Uterus (tissue), 3 donors: ENCODE measurements at regions not wholly inside any gene's neighbourhood (a gene's known extent, or its start where the extent isn't known, plus 50 kb on each side); places are given as distances from the start of the nearest gene placed in this dataset.

ENCODE experiments used
- DNase-seq, 2 donors: peaks; one replicate each; pipeline ENCODE4 v3.0.0-alpha.2; 2019 to 2020
- H3K27ac ChIP-seq, 2 donors: fragments of 200-600 bp; sonication (generic); 1 replicate in 1 of 2; 2 replicates in 1 of 2; pipeline ENCODE4 v1.5.1; 2016 to 2018
- H3K27me3 ChIP-seq, 2 donors: fragments of 200-600 bp; sonication (generic); one replicate each; pipeline ENCODE4 v1.5.1; 2018 to 2019; ENCODE audit warnings: control low read depth in 1 of 2
- H3K36me3 ChIP-seq, 2 donors: fragments of 200-600 bp; sonication (generic); one replicate each; pipeline ENCODE4 v1.5.1; 2019; ENCODE audit warnings: control low read depth in 1 of 2
- H3K4me1 ChIP-seq, 2 donors: fragments of 200-600 bp; sonication (generic); one replicate each; pipeline ENCODE4 v1.5.1; 2018 to 2019; ENCODE audit warnings: control low read depth in 1 of 2
- H3K4me3 ChIP-seq, 2 donors: fragments of 200-600 bp; sonication (generic); 1 replicate in 1 of 2; 2 replicates in 1 of 2; pipeline ENCODE4 v1.5.1; 2018 to 2019; ENCODE audit warnings: mild to moderate bottlenecking in 1 of 2
- H3K9me3 ChIP-seq, 2 donors: fragments of 200-600 bp; sonication (generic); one replicate each; pipeline ENCODE4 v1.5.1; 2019; ENCODE audit warnings: control low read depth in 1 of 2
- CTCF ChIP-seq, 4 experiments: fragments of 200-600 bp in 2 of 4; fragments of 450-650 bp in 2 of 4; sonication (generic) in 2 of 4; IDR thresholded peaks; one replicate each; pipeline ENCODE4 v1.5.1; 2016 to 2019; ENCODE audit warnings: antibody characterized with exemption in 4 of 4, mild to moderate bottlenecking in 2 of 4, moderate library complexity in 1 of 4
- POLR2A ChIP-seq, 2 donors: fragments of 450-650 bp; IDR thresholded peaks; one replicate each; pipeline ENCODE4 v1.6.1; 2016; ENCODE audit warnings: antibody characterized with exemption in 2 of 2, mild to moderate bottlenecking in 1 of 2, moderate library complexity in 1 of 2
- intact Hi-C: fragments of 100-400 bp; cut with DNase I; formaldehyde crosslinking; loops from one replicate; pipeline ENCODE4 v1.15.1; 2023; ENCODE audit warnings: low total_unique reads
- donor health status: DM: yes; HTN: yes; CAD: no.

DNA sequence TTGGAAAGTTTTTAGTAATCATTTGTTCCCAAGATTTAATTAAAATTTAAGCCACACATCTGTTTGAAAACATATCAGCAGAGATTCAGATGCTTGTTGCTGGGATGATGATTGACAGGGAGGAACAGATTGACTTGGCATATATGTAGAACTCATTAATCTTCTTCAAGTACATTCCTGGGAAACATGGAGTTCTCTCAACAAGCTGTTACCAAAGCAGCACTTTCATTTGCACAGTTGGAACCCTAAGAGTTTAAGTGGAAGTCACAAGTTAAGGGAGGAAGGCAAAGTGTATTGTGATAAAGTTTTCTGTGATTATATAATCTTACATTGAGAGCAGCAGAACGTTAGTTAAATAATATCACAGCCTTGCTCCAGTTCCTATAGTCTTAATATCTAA, 485.4 kb upstream of the CELF2 start:
- no peak for DNase-seq
- Histone ChIP-seq H3K4me1 (no peaks in the 10 kb centered on the region), H3K27me3 (no peaks in the 10 kb centered on the region), H3K27ac (no peak overlapping the region), H3K4me3 (no peak overlapping the region), H3K36me3 (no peaks in the 10 kb centered on the region), H3K9me3 (no peaks in the 10 kb centered on the region)
- TF ChIP-seq CTCF (IDR thresholded peaks at IDR 0.05) (no peak), POLR2A (IDR thresholded peaks at IDR 0.05) (no peak)
- intact Hi-C loops, result no loop called here

DNA sequence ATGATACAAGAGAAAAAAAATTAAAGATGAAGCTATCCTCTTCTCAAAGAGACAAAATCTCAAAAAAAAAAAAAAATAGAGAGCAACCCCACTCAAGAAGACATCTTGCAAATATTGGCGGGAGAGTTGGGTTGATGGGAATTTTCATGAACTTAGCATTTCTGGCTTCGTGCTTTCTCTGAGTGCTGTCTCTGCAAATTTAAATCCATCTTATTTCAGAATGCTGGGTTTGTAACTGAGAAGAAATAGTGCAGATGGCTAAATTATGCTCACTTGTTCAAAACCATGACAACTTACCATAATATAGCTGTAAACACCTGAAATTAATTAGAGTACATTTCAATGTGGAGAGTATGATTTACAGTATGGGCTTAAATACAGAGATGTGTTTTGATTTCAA, 484.8 kb upstream of the CELF2 start:
- no peak for DNase-seq
- H3K4me3 ChIP-seq, result no peak overlapping the region
- H3K9me3 ChIP-seq, result no peaks in the 10 kb centered on the region
- H3K4me1 ChIP-seq, result no peaks in the 10 kb centered on the region
- intact Hi-C loops, result no loop called here
- H3K27me3 ChIP-seq, result no peaks in the 10 kb centered on the region
- H3K36me3 ChIP-seq, result no peaks in the 10 kb centered on the region
- no peak overlapping the region for H3K27ac ChIP-seq
- no peak for TF ChIP-seq CTCF (IDR thresholded peaks at IDR 0.05)
- no peak for TF ChIP-seq POLR2A (IDR thresholded peaks at IDR 0.05)

DNA sequence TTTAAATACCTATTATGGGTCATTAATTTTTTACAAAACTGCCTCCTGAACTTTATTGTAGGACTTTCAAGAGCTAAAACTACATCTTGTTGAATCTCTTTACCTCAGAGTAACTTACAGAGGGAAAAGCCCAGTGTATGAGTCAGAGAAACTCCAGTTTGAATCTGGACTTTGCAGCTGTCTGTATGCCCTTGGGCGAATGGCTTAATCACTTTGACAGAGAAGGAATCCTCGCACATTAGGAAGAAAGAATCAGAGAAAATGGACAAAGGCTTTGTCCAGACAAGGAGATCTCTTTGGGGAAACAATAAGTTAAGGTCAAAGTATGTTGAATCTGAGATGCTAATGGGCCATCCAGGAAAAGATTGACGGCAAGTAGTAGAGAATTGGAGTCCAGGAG, 484.2 kb upstream of the CELF2 start:
- DNase-seq, result no peak
- Histone ChIP-seq H3K27me3 (no peaks in the 10 kb centered on the region), H3K36me3 (no peaks in the 10 kb centered on the region), H3K9me3 (no peaks in the 10 kb centered on the region), H3K4me3 (no peak overlapping the region), H3K27ac (no peak overlapping the region), H3K4me1 (no peaks in the 10 kb centered on the region)
- intact Hi-C loops, result no loop called here
- no peak for TF ChIP-seq CTCF (IDR thresholded peaks at IDR 0.05)
- TF ChIP-seq POLR2A (IDR thresholded peaks at IDR 0.05), result no peak

GRCh38 chr10:10538326-10538725, 479.3 kb upstream of the CELF2 start:
- intact Hi-C loops, result no loop called here
- H3K27ac ChIP-seq, result no peak overlapping the region
- no peaks in the 10 kb centered on the region for H3K4me1 ChIP-seq
- H3K27me3 ChIP-seq, result no peaks in the 10 kb centered on the region
- no peak for DNase-seq
- no peak overlapping the region for H3K4me3 ChIP-seq
- no peaks in the 10 kb centered on the region for H3K9me3 ChIP-seq
- TF ChIP-seq POLR2A (IDR thresholded peaks at IDR 0.05) (no peak), CTCF (IDR thresholded peaks at IDR 0.05) (no peak)
- no peaks in the 10 kb centered on the region for H3K36me3 ChIP-seq

GRCh38 chr10:10540398-10540797, 477.3 kb upstream of the CELF2 start:
- TF ChIP-seq CTCF (IDR thresholded peaks at IDR 0.05) (no peak), POLR2A (IDR thresholded peaks at IDR 0.05) (no peak)
- Histone ChIP-seq H3K27ac (no peak overlapping the region), H3K27me3 (no peaks in the 10 kb centered on the region), H3K4me1 (no peaks in the 10 kb centered on the region), H3K4me3 (no peak overlapping the region), H3K9me3 (no peaks in the 10 kb centered on the region), H3K36me3 (no peaks in the 10 kb centered on the region)
- DNase-seq, result no peak
- intact Hi-C loops, result no loop called here
